ENCODE measurements at regions not wholly inside any gene's neighbourhood (a gene's known extent, or its start where the extent isn't known, plus 50 kb on each side); places are given as distances from the start of the nearest gene placed in this dataset.

DNA sequence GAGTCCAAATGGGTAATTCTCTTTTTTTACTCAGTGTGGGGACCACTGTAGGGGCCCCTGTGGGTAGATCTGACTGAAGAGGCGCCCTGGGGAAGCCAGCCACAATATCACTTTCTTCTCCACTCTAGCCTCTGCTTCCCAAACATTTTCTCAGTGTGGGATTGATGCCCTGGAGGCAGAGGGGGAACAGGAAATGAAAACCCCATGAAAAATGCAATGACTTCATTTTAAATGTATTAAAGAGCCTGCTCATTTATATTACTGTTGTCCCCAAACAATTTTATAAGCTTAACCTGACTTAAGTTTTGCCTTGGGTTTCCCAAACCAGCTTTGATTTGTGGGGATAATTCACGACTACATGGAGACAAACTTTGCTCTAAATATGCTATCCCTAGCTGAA, 181.9 kb downstream of the C1orf94 start:
- DNase-seq (ENCODE audit: low read depth), result no peak
- no peak overlapping the region for H3K4me3 ChIP-seq (ENCODE audit: low read depth, low read length)
- TF ChIP-seq CTCF (conservative IDR thresholded peaks at IDR 0.05; ENCODE audit: low read depth, low read length), result no peak

GRCh38 chr1:34359411-34359810, 182.7 kb downstream of the C1orf94 start:
- no peak overlapping the region for H3K4me3 ChIP-seq (ENCODE audit: low read depth, low read length)
- no peak for DNase-seq (ENCODE audit: low read depth)
- no peak for TF ChIP-seq CTCF (conservative IDR thresholded peaks at IDR 0.05; ENCODE audit: low read depth, low read length)

- TF ChIP-seq CTCF (conservative IDR thresholded peaks at IDR 0.05; ENCODE audit: low read depth, low read length), result no peak
- no peak for DNase-seq (ENCODE audit: low read depth)
- H3K4me3 ChIP-seq (ENCODE audit: low read depth, low read length), result no peak overlapping the region
These were observed 183.9 kb downstream of the C1orf94 start for GRCh38 chr1:34360574-34360973.

- no peak for TF ChIP-seq CTCF (conservative IDR thresholded peaks at IDR 0.05; ENCODE audit: low read depth, low read length)
- no peak overlapping the region for H3K4me3 ChIP-seq (ENCODE audit: low read depth, low read length)
- DNase-seq (ENCODE audit: low read depth), result no peak
These were observed 184.4 kb downstream of the C1orf94 start for GRCh38 chr1:34361121-34361520.

DNA sequence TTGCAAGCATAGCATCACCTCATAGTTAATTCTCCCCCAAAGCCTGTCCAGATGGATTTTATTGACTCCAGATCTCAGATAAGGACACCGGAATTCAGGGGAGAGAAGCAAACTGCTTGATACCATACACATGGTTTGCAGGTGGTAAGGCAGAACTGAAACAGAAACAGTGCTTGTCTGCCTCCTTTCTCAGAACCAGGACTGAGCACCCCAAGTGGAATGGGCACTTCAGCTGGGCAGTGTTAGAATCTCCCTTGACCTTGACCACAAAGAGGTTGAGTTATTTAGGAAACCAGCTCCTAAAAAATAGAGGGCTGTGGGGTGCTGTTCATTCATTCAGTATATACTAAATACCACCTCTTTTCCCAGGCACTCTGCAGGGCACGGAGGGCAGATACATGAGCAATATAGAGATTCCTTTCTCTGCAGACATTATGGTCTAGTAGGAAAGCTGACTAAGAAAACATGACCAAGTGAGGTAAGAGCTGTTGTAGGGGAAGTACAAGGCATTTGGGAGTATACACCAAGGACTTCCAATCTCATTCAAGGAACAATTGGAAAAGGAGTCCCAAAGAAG, 185.2 kb downstream of the C1orf94 start:
- H3K4me3 ChIP-seq (ENCODE audit: low read depth, low read length), result no peak overlapping the region
- TF ChIP-seq CTCF (conservative IDR thresholded peaks at IDR 0.05; ENCODE audit: low read depth, low read length), result no peak
- no peak for DNase-seq (ENCODE audit: low read depth)

- H3K4me3 ChIP-seq (ENCODE audit: low read depth, low read length), result no peak overlapping the region
- DNase-seq (ENCODE audit: low read depth), result no peak
- no peak for TF ChIP-seq CTCF (conservative IDR thresholded peaks at IDR 0.05; ENCODE audit: low read depth, low read length)
These were observed 186.2 kb downstream of the C1orf94 start for GRCh38 chr1:34362949-34363348.

- no peak for DNase-seq (ENCODE audit: low read depth)
- H3K4me3 ChIP-seq (ENCODE audit: low read depth, low read length), result no peak overlapping the region
- no peak for TF ChIP-seq CTCF (conservative IDR thresholded peaks at IDR 0.05; ENCODE audit: low read depth, low read length)
These were observed 186.7 kb downstream of the C1orf94 start for GRCh38 chr1:34363447-34363846.

Measured in choroid plexus epithelial cell (primary cell).